GM19351 (cell line): ENCODE measurements at regions not wholly inside any gene's neighbourhood (a gene's known extent, or its start where the extent isn't known, plus 50 kb on each side); places are given as distances from the start of the nearest gene placed in this dataset.
"Not testable (repeated sequence)": the region's sequence is repeated elsewhere in the genome, so short reads cannot be mapped to it uniquely, and the experiment has no call there.

Source experiments
- ATAC-seq: cut with Tn5 transposase; IDR thresholded peaks from one replicate; pipeline ENCODE4 v1.9.1; 2021; ENCODE audit warnings: mild to moderate bottlenecking, moderate library complexity; ENCODE audit not compliant: unreplicated experiment

- ATAC-seq = no peak
Observed at GRCh38 chr5:74462356-74462755, 178.2 kb downstream of the ENC1 start.

- no peak for ATAC-seq
Observed at GRCh38 chr5:74461251-74461650, 179.3 kb downstream of the ENC1 start.

DNA sequence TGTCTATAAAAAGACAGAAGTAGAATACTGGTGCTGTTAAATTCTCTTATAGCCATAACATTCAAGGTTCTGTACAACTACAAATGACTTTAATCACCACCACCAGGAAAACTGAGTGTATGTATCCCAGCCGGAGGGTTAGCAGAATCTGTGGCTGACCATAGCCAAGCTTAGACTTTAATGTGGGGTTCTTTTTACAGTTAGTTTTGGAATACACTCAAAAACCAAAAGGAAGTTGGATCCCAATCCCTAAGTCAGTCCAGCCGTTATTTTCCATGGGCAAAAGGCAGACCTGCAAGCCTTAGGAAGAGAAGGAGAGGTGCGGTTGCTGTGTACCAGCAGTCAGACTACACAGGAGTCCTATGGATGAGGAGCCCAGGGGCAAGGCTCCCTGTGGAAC, 179.8 kb downstream of the ENC1 start:
- no peak for ATAC-seq

DNA sequence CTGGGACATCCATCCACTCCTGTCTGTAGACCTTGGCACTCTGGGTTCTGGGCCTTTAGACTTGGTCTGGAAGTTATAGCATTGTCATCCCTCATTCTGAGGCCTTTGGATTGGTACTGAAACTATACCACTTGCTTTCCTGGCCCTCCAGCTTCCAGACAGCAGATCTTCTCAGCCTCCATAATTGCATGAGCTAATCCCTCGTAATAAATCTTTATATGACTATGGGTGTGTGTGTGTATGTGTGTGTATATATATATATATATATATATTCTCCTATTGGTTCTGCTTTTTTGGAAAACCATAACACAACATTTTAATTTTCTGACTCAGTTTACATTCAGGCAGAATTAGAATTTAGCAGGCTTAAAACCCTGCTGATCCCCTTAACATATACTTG, 180.5 kb downstream of the ENC1 start:
- ATAC-seq = no peak

GRCh38 chr5:74457876-74458275, 182.7 kb downstream of the ENC1 start:
- ATAC-seq = no peak

- no peak for ATAC-seq
Observed at GRCh38 chr5:74454263-74455030, 186.1 kb downstream of the ENC1 start.

- ATAC-seq = no peak
Observed at GRCh38 chr5:74452856-74453255, 187.7 kb downstream of the ENC1 start.

- no peak for ATAC-seq
Observed at GRCh38 chr5:74450095-74450494, 190.4 kb downstream of the ENC1 start.

DNA sequence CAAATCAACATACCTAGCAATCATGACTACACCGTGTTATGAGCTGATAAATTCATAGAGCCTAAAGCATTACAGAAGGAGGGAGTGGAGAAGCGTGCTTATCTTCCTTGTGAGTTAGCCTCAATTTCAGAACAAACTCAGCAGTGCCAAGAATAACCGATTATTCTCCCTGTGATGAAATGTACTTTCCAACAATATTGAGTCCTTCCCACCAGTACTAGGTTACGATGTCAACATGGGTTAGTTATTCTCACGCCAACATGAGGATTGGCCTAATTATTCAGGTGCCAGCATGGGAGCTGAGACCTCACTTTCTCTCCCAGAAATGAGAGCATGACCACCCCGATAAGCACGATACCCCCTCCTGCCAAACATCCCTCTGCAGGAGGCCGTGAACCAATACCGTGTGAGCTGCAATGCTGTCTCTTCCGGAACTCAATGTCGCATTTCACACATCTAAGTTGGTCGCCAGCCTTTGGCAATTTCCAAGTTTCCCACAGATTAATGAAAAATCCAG, 193.7 kb downstream of the ENC1 start:
- ATAC-seq = no peak

DNA sequence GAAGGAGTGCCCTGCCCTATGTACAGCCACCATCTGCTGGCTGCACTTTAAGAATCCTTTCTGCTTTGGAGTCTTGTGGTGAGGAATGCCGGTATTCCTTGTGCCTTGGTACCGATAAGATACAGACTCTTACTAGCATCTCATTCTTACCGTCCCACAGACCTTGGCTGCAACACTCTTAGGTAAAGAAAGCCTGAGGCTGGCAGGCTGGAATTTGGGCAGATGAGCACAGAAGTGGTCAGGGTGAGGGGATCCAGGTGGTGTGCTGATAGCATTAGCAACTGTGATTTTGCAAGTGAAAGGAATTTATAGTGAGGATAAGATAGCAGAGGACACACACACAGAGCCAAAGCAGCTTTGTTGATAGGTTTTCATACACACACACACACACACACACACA, 198.1 kb downstream of the ENC1 start:
- no peak for ATAC-seq

DNA sequence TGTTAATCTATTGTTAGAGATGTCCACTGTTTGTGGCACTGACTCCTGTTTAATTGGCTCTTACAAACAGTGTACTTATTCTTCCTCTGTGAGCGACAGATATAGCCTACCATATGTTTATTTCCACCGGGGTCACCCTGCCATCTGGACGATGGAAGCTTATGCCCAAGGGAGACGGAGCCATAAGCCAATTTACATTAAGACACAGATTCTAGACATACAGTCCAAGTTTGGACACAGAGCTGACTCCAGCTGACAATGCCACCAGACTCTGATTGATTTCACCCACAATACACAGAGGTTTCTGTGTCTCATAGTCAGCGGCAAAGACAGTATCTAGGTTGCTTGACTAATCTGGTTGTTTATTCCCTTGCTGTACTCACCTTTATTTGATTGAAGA, 198.9 kb downstream of the ENC1 start:
- no peak for ATAC-seq

GRCh38 chr5:74440341-74440740, 200.2 kb downstream of the ENC1 start:
- no peak for ATAC-seq

- not testable (repeated sequence) for ATAC-seq
Observed at GRCh38 chr5:74437870-74438269, 202.7 kb downstream of the ENC1 start.

DNA sequence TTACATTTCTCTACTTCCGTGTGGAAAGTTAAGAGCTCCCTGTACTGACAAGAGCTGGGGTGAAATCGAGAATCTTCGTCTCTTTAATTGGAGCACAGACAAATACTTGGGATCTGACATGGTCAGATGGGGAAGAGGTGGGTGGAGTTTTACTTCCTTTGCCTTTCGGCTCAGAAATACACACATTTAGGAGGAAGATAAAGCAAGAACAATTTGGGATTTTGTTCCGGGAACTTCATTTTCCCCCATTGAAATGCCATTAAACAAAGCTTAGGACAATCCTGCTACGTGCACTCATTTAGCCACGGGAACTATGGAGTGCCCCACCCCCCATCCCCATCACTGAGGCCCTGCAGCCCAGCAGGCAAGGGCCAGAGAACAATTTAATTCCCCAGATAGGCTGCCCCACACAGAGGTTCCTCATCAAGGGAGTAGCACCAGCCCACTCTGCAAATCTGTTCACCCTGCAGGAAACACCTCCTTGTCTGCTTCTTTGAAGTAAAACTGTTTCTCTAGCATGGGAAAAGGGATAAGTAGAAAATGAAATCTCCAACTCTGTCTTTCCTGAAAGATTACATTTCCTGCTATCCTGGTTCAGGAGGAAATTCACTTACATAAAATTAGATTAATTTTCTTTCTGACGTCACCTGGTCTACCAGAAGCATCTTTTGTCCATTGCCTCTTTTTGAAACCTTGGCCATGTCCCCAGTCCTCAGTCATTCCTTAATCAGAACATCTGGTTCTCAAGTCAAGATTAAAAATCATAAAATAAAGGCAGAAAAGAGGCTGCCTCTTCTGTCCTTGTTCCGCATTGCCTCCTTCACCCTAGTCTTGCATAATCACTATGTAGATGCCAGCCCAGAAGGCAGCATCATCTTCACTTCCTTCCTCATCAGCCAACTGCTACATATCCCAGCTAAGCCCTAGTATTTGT, 206.4 kb downstream of the ENC1 start:
- ATAC-seq = no peak

DNA sequence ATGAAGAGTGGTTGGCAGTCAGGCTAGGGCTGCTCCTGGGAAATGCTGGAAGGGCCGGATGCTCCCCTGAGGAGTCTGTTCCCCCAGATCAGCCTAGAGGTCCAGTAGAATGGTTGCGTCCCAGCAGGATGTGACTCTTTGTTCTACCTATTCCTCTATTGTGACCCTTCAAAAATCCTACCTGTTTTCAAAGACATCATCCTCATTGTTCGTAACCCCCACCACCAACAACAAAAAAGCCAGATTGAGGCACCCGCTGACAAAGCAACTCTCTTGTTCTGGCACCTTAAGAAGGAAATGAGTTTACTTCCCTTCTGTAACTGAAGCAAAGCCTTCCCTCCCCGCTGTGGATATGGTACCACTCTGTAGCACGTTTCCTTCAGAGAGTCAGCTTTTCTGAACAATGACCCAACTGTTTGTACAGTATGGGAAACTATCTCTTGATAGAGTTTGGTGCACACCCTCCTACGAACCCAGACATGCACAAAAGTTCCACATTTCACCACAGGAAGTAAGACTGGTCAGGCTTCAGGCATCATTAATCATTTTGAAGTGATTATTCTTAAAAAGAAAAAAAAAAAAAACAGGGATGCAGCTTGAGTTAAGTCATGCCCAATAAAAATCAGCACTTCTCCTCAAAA, 207.2 kb downstream of the ENC1 start:
- peak; percentile 54 for ATAC-seq

- ATAC-seq = no peak
Observed at GRCh38 chr5:74432721-74433120, 207.8 kb downstream of the ENC1 start.

GRCh38 chr5:74432216-74432615, 208.3 kb downstream of the ENC1 start:
- no peak for ATAC-seq

DNA sequence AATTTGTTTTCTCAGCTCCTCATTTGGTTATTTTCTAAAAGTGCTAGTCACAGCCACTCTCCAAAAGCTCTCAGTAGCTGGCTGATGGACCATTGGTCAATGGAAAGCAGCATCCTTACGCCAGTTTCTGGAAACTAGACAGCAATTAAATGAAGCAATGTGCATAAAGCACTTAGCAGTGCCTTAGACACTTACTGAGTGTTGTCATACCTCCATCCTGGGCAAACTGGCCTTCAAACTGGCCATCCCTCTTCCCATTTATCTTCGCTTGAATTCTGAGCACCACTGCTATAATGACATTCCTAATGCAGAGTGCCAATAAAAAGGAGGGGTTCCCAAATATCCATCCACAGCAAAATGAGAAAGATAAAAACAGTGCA, 209.2 kb downstream of the ENC1 start:
- no peak for ATAC-seq

DNA sequence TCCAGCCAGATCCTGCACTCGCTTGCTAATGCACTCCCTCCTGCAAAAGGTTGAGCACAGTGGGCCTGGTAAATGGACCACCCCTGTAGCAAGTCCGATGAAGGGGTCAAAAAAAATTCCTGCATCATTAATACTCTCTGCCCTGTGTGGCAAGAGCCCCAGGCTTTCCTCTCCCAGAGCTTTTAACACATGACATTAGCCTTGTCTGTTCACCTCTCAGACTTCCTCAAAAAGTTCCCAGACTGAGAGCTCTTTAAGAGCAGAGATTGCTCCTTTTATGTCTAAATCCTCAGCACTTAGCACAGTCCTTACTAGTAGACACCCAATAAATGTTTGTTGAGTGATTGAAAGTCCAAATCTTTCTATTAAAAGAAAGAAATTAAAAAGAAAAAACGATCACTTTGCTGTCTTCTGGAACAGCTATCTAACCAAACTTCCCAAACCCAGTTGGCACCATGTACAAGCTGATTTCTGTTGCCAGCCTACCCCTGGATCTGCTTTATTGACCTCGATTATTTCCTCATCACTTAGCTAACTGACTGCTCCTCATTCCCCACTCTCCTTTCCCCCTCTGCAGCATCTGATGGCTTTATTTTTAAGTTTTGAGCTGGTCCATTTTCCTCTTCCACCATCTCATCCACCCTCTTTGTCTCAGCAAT, 209.8 kb downstream of the ENC1 start:
- no peak for ATAC-seq

DNA sequence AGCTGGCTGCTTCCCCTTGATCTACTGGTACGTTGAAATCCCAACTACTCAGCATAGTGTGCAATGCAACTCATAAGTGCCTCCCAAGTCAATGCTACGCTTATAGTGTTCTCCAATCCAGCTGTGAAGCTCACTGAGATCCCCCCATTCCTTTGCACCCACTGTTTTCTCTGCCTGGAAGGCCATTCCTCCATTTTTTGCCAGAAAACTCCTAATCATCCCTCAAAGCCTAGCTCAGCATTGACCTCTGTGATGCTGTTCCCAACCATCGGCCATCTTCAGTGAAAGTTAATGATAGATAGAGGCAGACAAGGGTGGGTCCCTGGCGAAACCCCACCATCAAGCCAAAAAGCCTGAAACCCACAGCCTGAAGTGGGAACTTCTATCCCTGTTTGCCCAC, 211.0 kb downstream of the ENC1 start:
- no peak for ATAC-seq

DNA sequence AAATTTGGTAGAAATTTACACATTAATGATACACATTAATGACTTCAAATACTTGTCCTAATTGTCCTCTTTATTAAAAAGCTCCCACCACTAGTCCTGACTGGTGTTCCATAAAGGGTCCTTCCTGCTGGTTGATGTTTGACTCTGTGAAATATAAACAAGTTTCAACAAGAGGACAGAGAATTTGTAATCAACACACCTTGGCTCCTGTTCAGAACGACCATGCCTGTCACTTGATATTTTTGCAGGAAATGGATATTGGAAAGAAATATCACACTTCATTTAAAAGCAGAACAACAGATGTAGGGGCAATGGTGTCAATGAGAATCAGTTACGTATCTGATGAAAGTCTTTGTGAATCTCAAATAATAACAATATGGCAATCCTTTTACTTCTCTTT, 211.7 kb downstream of the ENC1 start:
- no peak for ATAC-seq
